GM10266 (cell line): ENCODE measurements at regions not wholly inside any gene's neighbourhood (a gene's known extent, or its start where the extent isn't known, plus 50 kb on each side); places are given as distances from the start of the nearest gene placed in this dataset.

Source experiments
- DNase-seq: peaks from one replicate; pipeline ENCODE4 v3.0.0; 2012; ENCODE audit errors: extremely low spot score
- TF ChIP-seq, protein P1 (sequence below): IDR thresholded peaks from 2 replicates; pipeline ENCODE4 v1.5.1; 2012; ENCODE audit warnings: mild to moderate bottlenecking, low read depth; ENCODE audit not compliant: control insufficient read depth, insufficient read depth; ENCODE audit errors: missing control alignments

GRCh38 chr14:86055512-86056075, 525.6 kb downstream of the FLRT2 start:
- DNase-seq: no peak
- TF ChIP-seq, protein P1, sequence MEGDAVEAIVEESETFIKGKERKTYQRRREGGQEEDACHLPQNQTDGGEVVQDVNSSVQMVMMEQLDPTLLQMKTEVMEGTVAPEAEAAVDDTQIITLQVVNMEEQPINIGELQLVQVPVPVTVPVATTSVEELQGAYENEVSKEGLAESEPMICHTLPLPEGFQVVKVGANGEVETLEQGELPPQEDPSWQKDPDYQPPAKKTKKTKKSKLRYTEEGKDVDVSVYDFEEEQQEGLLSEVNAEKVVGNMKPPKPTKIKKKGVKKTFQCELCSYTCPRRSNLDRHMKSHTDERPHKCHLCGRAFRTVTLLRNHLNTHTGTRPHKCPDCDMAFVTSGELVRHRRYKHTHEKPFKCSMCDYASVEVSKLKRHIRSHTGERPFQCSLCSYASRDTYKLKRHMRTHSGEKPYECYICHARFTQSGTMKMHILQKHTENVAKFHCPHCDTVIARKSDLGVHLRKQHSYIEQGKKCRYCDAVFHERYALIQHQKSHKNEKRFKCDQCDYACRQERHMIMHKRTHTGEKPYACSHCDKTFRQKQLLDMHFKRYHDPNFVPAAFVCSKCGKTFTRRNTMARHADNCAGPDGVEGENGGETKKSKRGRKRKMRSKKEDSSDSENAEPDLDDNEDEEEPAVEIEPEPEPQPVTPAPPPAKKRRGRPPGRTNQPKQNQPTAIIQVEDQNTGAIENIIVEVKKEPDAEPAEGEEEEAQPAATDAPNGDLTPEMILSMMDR: no peak

DNA sequence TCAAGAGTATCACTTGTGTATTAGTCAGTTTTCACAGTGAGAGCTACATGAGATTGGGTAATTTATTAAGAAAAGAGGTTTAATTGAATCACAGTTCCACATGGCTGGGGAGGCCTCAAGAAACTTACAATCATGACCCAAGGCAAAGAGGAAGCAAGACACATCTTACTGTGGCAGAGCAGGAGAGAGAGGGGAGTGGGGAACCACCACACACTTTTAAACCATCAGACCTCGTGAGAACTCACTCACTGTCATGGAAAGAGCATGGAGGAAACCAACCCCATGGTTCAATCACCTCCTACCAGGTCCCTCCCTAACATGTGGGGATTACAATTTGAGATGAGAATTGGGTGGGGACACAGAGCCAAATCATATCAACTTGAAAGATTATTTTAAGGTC, 522.9 kb downstream of the FLRT2 start:
- TF ChIP-seq, protein P1: no peak
- no peak for DNase-seq

GRCh38 chr14:86050757-86051156, 520.8 kb downstream of the FLRT2 start:
- TF ChIP-seq, protein P1: no peak
- DNase-seq: no peak

GRCh38 chr14:86050072-86050683, 520.2 kb downstream of the FLRT2 start:
- DNase-seq: no peak
- TF ChIP-seq, protein P1: no peak

- no peak for DNase-seq
- TF ChIP-seq, protein P1: no peak
Observed at GRCh38 chr14:86039176-86039575, 509.2 kb downstream of the FLRT2 start.

GRCh38 chr14:86038387-86039042, 508.6 kb downstream of the FLRT2 start:
- TF ChIP-seq, protein P1: peak; percentile 76

GRCh38 chr14:86035882-86036281, 505.9 kb downstream of the FLRT2 start:
- TF ChIP-seq, protein P1: peak; percentile 43
- peak; percentile 6 for DNase-seq

More at GRCh38 chr14:86038387-86039042, 508.6 kb downstream of the FLRT2 start:
- DNase-seq: peak; percentile 28
